Left ventricle myocardium inferior (tissue), 1 donor: ENCODE measurements at regions not wholly inside any gene's neighbourhood (a gene's known extent, or its start where the extent isn't known, plus 50 kb on each side); places are given as distances from the start of the nearest gene placed in this dataset.

ENCODE experiments used
- DNase-seq: peaks from one replicate; pipeline ENCODE4 v3.0.0-alpha.2; 2020
- H3K27ac ChIP-seq: fragments of 200-600 bp; replicated peaks from 2 replicates; pipeline ENCODE4 v1.8.0; 2021
- H3K27me3 ChIP-seq: fragments of 200-600 bp; 2 replicates; pipeline ENCODE4 v1.8.0; 2021; ENCODE audit warnings: low read depth
- H3K36me3 ChIP-seq: fragments of 200-600 bp; 2 replicates; pipeline ENCODE4 v1.8.0; 2021
- H3K4me1 ChIP-seq: fragments of 200-600 bp; 2 replicates; pipeline ENCODE4 v1.8.0; 2021
- H3K4me3 ChIP-seq: fragments of 200-600 bp; 2 replicates; pipeline ENCODE4 v1.8.0; 2021; ENCODE audit warnings: mild to moderate bottlenecking, moderate library complexity
- H3K9me3 ChIP-seq: fragments of 200-600 bp; replicated peaks from 2 replicates; pipeline ENCODE4 v1.8.0; 2021
- intact Hi-C: fragments of 100-400 bp; cut with micrococcal nuclease; formaldehyde crosslinking; loops from one replicate; pipeline ENCODE4 v1.11.0; 2022
- TF ChIP-seq, protein P1 (sequence below): fragments of 200-600 bp; IDR thresholded peaks from 2 replicates; pipeline ENCODE4 v1.8.0; 2021; ENCODE audit warnings: antibody characterized with exemption, mild to moderate bottlenecking, borderline replicate concordance
- donor health status: DM: no; HTN: yes; CAD: no; lungs with severe emphysema.

DNA sequence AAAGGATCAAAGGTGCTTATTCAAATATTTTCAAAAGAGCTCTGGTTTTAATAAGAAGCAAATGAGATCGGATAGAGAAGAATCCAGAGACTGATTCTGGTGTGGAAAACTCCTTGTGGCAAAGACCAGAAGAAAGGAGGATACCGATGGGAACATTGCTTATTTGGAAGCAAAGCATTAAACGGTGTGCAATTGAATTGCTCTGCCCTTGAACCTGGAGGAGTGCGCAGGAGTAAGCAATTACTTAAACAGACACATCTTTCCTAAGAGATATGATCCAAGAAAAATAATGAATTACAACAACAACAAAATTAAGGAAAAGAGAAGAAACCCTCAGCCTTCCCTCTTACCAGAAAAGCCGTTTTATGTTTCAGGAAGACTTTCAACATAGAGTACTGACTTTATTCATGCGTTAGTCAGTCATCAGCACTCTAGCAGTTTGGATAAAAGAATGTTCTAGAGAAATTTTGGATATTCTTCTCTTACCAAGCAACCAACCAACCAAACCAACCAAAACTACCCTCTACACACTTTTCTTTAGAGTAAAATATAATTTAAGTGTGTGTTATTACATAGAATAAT, 191.7 kb downstream of the NTMT2 start:
- intact Hi-C loops = no loop called here
- no peak for DNase-seq
- H3K9me3 ChIP-seq = peaks cover 16% of the 10 kb centered on the region
- TF ChIP-seq, protein P1, sequence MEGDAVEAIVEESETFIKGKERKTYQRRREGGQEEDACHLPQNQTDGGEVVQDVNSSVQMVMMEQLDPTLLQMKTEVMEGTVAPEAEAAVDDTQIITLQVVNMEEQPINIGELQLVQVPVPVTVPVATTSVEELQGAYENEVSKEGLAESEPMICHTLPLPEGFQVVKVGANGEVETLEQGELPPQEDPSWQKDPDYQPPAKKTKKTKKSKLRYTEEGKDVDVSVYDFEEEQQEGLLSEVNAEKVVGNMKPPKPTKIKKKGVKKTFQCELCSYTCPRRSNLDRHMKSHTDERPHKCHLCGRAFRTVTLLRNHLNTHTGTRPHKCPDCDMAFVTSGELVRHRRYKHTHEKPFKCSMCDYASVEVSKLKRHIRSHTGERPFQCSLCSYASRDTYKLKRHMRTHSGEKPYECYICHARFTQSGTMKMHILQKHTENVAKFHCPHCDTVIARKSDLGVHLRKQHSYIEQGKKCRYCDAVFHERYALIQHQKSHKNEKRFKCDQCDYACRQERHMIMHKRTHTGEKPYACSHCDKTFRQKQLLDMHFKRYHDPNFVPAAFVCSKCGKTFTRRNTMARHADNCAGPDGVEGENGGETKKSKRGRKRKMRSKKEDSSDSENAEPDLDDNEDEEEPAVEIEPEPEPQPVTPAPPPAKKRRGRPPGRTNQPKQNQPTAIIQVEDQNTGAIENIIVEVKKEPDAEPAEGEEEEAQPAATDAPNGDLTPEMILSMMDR = no peak
- H3K27ac ChIP-seq = no peak overlapping the region
- no peak overlapping the region for H3K4me3 ChIP-seq
- no peaks in the 10 kb centered on the region for H3K27me3 ChIP-seq
- peaks cover 17% of the 10 kb centered on the region for H3K4me1 ChIP-seq
- H3K36me3 ChIP-seq = no peaks in the 10 kb centered on the region

DNA sequence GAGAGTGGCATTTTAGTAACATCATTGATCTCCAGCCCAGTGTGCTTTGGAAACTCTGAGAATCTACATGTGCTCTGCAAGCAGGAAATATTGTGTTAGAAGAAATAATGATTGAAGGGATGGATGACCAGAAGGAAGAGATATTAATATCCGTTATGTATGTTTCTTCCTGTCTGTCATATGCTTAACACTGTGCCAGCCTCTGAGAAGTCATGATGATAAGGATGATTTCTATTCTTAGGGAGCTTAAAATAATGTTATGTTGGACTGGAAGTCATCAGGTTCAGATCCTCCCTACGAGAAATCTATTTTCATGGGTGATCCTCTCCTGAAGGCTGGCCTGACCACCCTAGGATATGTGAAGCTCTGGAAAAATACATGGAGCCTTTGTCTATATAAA, 192.4 kb upstream of the GORAB start:
- Histone ChIP-seq H3K36me3 (no peaks in the 10 kb centered on the region), H3K4me3 (no peak overlapping the region), H3K9me3 (peaks cover 11% of the 10 kb centered on the region), H3K27me3 (no peaks in the 10 kb centered on the region), H3K4me1 (peaks cover 17% of the 10 kb centered on the region), H3K27ac (no peak overlapping the region)
- TF ChIP-seq, protein P1 = no peak
- no peak for DNase-seq
- intact Hi-C loops = no loop called here

DNA sequence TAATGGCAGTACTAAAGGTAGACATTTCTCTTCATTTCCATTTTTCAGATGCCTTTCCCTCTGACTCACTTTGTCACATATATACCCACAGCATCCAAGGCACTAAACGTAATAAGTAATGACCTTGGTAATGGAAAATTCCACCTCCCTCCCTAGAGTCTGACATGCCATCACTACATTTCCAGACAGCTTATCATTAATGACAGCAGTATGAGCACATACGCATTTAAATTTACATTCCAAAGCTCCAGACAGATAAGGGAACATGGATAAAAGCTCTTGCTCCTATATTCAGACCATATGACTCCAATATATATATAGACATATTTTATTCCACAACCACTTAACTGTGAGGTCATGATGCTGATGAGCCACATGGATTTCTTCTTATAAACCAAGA, 191.7 kb upstream of the GORAB start:
- no peak for DNase-seq
- intact Hi-C loops = no loop called here
- H3K27ac ChIP-seq = no peak overlapping the region
- no peaks in the 10 kb centered on the region for H3K27me3 ChIP-seq
- H3K9me3 ChIP-seq = peaks cover 3% of the 10 kb centered on the region
- TF ChIP-seq, protein P1 = no peak
- H3K4me3 ChIP-seq = no peak overlapping the region
- H3K36me3 ChIP-seq = no peaks in the 10 kb centered on the region
- peaks cover 17% of the 10 kb centered on the region for H3K4me1 ChIP-seq

DNA sequence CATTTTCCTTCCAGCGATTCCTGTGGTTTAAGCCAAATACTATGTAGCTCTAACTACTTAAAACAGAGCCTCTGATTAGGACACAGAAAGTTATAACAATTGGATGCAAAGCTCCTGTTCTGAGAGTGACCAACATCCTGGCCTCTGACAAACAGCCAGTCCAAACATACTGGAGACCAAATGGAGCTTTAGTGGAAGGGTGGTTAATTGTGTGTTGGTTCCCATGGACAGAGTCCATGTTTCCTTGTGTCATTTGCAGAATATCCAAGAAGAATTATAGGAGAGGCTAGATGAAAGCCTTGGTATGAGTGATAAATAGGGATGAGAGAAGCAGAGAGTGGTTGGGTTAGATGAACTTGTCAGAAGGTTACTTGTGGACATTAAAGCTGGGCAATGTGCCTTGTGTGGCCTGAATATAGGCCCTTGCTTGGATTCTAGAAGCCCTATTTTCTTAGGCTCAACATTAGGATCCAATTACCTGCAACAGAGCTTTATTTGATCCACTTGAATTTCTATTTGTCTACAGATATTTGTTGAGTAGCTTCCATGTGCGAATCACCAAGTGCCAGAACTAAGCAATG, 180.5 kb upstream of the GORAB start:
- H3K4me3 ChIP-seq = no peak overlapping the region
- no peaks in the 10 kb centered on the region for H3K9me3 ChIP-seq
- intact Hi-C loops = no loop called here
- H3K4me1 ChIP-seq = peaks cover 41% of the 10 kb centered on the region
- no peak for DNase-seq
- H3K36me3 ChIP-seq = no peaks in the 10 kb centered on the region
- peak overlapping the region; percentile 31 for H3K27ac ChIP-seq
- TF ChIP-seq, protein P1 = no peak
- no peaks in the 10 kb centered on the region for H3K27me3 ChIP-seq

DNA sequence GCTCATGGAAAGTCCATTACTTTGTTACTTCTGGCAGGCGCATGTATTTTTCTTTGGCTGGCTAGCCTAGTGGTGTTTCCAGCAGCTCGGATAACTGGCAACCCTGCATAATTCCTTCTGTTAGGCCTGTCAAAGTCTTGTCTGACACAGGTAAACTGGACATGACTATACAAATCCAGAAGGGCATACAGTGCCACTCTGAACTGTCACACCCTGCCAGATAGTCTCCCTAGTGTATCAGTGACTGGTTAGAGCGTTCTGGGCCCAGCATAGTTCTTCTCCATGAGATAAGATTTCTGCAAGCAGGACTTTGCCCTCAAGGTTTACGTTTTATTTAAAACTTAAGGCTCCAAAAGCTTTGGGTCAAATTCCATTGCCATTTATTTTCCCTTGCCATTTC, 177.7 kb upstream of the GORAB start:
- H3K4me1 ChIP-seq = peaks cover 41% of the 10 kb centered on the region
- no peaks in the 10 kb centered on the region for H3K27me3 ChIP-seq
- no peak overlapping the region for H3K4me3 ChIP-seq
- TF ChIP-seq, protein P1 = no peak
- no peak for DNase-seq
- no peaks in the 10 kb centered on the region for H3K36me3 ChIP-seq
- H3K27ac ChIP-seq = peak overlapping the region; percentile 77
- peaks cover 10% of the 10 kb centered on the region for H3K9me3 ChIP-seq
- intact Hi-C loops = no loop called here
